ENCODE measurements at regions not wholly inside any gene's neighbourhood (a gene's known extent, or its start where the extent isn't known, plus 50 kb on each side); places are given as distances from the start of the nearest gene placed in this dataset.

DNA sequence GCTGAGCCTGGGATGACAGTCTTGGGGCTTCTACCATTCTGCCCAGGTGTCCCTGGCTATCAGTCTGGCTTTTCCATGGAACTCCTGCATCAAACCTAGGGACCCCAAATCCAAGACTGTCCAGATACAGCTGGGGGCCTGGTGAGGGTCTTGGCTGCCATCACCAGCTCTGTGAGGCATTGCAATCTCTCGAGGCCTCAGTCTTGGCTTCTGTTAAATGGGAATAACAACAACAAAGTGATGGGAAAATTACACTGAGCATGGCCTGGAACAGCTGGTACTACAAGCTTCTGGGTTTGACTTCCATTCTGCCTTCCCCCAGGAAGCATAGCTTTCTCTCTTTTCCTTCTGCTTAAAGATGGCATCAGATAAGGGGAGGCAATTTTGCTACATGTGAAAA lies 50.0 kb upstream of the LCTL start:
- DNase-seq (ENCODE audit: low read depth): no peak

DNA sequence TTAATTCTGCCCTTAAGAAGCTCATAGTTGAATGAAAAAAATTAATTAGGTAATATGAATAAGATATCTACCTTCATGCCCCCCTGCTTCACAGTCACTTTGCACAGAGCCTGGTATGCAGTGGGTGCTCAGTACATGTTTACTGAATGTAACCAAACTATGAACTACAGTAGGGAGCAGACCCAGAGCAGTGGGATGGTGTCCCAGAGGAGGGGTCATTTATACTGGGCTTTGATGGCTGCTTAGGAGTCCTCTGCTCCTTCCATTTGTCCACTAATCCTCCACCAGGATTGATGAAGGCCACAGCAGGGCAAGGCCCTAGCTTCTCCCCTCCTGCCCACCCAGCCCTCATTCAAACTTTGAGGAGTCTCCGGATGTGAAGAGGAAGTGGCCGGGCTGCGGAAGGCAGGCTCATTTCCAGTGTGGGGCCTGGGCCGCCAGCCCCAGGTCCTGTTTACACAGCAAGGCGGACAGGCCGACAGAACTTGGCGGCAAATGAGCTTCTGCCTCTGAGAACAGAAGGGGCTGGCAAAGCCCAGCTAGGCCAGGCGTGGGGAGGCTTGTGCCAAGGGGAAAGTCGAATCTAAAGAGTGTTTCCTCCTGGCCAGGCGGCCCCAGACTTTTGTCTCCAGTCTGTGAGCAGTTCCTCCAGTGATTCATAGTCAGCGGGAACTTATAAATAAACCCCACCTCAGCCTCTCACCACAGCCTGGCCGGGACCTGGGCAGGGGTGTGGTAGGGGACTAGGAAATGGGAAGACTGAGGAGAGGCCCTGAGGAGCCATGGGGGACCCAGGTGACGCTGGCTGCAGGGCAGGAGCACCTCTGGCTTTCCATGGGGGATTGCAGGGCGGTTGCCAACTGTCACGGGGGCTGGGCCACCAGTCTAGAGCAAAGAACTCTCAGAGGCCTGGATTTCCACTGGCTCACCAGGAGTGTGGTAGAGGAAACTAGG lies 51.6 kb upstream of the LCTL start:
- DNase-seq (ENCODE audit: low read depth): peak; percentile 84

DNA sequence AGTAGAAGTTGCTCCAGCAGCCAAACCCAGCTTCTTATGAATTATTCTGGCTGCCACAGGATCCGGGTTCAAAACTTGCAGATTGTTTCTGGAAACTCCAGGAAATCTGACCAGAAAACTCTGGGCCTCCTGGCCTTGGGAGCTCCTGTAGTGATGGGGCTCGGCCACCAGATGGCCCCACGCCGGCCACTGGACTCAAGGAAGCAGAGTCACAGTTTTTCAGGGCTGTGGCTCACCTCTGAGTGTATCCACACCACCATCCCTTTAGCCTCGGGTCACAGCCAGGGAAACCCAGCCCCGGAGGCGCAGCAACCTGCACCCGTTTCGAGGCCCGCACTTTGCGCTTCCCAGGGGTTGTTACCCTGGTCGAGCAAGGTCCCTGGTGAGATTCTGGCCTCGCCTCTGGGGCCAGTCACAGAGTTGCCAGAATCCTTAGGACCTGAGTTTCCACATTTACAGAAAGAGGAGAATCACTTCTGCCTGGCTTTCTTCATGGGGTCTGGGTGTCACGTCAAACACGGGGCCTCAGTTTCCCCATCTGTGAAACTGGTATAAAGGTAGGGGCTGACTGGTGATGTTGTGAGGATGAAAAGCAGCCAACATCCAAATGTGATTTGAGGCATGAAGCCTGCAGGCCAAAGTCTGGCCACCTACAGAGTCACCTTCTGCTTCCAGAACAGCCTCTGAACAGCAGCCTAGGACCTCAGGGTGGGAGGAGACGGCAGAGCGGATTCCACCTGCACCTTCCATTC lies 53.5 kb upstream of the LCTL start:
- peak; percentile 68 for DNase-seq (ENCODE audit: low read depth)

DNA sequence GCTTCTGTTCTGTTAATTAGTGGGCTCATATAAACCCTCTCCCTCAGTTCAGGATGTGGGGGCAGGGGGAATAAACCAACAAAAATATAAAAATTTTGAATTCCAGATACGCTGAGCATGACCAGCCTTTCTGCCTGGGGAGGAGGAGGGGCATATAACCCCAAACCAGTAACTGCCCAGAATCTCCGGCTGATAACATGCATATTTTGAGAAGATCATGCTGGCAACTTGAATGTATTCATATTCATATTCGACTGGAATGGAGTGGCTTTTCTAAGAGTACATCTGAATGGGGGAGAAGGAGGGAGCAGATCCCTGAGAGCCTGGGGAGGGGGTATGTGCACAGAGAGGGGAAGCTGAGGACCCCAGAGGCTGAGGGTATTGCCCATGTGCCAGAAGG lies 54.5 kb upstream of the LCTL start:
- no peak for DNase-seq (ENCODE audit: low read depth)

DNA sequence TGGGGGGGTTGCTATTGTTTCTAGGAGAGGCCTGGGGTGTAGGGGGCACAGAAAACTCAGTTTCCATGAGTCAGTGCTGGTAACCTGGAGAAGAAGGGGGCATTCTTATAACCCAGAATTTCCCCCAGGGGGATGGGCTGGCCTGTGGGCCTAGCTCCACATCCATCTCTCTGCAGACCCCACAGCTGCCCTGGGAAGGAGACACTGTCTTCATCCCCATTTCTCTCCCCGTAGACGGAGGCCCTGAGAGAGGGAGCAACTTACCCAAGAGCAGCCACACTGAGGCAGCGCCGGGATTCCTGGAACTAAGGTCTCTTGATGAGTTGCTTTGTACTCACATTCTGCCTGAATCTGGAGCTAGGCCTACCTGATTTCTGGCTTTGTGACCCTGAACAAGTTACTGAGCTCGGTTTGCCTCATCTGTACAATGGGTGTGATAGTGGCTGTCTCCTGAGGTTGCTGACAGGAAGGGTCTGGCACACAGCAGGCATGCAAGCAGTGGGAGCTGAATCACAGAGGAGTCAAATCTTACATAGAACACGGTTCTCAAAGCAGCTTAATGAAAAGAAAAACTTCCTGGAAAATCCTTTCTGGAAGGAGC lies 55.0 kb upstream of the LCTL start:
- DNase-seq (ENCODE audit: low read depth): no peak

DNA sequence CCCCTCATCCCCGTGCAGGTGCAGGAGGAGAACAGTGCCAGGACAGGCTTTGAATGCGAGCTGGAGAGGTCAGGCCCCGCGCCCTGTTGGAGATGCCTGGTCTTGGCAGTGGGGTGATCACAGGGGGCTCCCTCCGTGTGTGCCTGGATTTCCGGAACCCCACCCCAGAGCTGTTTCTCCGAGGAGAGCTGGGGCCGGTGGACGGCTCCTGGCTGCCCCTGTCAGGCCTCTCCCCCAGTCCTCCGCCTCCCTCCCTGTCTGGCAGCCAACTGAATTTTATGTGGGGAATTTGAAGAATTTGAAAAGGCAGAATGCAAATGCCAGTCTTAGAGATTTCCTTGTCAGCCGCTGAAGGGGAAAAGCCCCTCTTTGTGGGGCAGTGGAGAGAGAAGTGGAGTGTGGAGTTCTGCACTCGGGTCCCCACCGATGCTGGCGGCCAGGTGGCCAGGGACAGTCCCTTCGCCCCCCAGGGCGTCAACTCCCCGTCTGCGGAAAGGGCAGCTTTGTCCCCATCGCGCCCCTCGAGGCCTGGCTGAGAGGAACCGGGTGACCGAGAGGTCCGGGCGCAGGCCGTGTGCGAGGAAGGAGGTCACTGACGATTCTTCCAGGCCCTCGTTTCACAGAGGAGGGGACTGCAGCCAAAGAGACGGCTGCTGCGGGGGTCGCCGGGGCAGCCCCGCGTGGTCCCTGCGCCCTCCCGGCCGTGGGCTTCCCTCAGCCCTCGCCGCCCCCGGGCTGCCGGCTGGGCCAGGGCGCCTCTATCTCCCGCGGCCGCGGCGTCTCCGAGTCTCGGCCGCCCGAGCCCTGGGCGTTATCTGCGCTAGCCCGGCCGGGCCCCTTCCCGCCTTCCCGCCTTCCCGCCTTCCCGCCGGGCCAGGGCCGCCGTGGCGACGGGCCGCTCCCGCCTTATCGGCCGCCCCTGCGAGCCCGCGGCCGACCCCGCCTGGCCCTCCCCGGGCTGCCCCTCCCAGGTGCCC lies 56.0 kb upstream of the LCTL start:
- peak; percentile 36 for DNase-seq (ENCODE audit: low read depth)

DNA sequence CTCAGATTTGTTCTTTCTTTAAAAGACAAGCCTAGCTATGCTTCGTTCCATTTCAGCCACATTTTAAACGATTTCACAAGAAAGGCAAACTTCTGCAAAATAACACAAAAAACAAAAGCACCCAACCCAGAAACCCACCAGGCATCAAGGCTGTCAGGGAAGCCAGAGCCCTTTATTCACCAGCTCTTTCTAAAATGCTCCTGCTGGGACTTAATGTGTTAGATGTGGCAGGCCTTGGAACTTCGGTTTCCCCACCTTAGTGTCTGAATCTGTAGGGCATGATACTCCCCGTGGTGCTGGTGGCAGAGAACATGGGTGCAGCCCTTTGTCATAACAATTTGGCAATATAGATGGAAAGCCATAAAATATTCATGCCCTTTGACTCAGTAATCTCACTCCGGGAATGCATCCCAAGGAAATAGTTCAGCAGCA lies 56.8 kb upstream of the LCTL start:
- DNase-seq (ENCODE audit: low read depth): no peak

DNA sequence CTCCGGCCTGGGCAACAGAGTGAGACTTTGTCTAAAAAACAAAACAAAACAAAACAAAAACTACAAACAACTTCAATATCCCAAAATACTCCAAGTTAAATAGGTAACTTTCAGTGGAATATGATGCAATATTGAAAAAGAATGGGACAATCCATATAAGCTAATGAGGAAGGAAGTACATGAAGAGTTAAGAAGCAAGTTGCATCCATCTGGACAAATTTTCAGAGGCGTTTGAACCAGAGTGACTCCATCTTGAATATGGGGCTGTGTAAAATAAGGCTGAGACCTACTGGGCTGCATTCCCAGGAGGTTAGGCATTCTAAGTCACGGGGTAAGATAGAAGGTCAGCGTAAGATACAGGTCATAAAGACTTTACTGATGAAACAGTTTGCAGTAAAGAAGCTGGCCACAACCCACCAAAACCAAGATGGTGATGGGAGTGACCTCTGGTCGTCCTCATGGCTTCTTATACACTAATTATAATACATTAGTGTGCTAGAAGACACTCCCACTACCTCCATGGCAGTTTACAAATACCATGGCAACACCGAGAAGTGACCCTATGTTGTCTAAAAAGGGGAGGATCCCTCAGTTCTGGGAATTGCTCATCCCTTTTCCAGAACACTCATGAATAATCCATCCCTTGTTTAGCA lies 58.1 kb upstream of the LCTL start:
- DNase-seq (ENCODE audit: low read depth): no peak

DNA sequence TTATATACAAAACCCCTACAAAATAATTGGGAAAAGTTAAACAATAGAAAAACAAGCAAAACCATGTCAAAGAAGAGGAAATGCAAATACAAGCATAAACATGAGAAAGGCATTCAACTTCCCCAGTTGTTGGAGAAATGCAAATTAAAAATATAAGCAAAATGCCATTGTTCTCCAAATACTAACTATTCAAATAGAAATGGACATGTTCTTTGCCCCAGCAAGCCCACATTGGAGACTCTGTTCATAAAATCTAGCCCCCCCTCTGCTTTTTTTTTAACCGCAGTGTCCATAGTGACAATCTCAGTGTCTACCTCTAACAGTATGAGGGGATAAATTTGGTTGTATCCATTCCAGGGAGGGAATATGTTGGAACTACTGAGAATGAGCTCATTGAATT lies 59.7 kb upstream of the LCTL start:
- no peak for DNase-seq (ENCODE audit: low read depth)

DNA sequence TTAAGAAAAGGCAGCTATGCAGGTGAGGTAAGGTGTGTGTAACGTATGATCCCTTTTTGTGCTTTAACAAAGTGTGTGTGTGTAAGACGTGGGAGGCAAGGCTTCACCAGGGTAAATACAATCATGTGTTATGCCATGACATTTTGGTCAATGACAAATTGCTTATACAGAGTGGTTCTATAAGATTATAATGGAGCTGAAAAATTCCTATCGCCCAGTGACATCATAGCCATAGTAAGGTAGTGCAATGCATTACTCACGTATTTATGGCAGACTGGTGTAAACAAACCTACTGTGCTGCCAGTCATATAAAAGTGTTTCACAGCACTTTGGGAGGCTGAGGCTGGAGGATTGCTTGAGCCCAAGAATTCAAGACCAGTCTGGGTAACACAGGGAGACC lies 60.2 kb upstream of the LCTL start:
- DNase-seq (ENCODE audit: low read depth): no peak

DNA sequence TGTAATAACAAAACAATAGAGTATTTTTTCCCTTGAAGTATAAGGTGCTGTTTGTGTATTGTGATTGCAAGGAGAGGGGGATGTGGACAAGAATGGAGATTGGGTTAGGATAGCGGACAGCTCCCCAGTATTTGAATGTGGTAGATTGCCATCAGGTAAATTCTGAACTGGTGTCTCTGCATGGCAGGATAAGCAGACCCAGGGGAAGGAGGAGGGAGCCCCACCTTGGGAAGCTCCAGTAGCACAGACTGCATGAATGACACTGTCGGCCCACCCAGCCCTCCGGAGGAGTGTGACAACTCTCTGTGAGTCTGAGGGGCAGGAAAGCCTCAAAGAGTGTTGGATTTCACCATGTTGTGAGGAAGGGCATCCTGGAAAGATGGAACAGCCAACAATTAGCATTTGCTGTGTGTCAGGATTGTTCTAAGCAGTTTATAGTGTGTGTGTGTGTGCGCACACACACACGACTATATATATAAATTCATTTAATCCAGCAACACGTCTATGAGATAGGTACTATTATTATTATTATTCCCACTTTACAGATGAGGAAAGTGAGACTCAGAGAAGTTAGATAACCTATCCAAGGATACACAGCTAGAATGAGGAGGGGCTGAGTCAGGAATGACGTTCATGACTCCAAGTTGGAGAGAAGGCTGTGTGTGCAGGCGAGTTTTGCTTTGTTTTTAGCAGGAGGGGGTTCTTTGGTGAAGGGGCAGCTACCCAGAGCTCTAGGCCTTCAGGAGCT lies 63.4 kb upstream of the LCTL start:
- no peak for DNase-seq (ENCODE audit: low read depth)

DNA sequence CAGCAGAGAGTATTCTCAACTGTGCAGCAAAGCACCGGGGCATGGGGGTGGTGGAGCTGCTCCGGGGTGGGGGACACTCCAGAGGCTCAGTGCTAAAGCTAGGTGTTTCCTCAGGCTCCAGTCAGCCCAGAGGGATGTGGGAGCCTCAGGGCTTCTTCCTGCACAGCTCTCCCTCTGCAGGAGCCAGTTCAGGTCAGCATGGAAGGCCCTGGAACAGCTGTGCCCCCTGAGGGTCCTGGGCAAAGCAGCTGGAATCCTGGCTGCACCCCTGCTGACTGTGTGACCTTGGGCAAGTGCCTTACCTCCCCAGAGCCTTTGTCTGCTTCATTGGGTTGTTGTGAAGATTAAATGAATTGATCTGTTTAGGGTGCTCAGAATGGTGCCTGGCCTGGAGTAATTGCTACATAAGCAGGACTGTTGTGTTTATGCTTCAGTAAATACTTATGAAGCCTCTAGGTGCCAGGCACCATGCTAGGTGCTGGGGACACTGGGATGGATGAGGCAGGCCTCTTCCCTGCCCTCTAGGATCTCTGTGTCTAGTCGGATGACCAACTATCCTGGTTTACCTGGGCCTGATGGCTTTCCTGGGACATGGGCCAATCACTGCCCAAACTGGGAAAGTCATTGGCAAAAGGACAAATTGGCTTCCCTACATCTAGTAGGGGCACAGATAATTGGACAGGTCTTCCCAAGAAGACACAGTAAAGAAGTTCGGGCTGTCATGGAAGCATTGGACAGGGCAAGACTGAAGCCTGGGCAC lies 64.2 kb upstream of the LCTL start:
- DNase-seq (ENCODE audit: low read depth): no peak

DNA sequence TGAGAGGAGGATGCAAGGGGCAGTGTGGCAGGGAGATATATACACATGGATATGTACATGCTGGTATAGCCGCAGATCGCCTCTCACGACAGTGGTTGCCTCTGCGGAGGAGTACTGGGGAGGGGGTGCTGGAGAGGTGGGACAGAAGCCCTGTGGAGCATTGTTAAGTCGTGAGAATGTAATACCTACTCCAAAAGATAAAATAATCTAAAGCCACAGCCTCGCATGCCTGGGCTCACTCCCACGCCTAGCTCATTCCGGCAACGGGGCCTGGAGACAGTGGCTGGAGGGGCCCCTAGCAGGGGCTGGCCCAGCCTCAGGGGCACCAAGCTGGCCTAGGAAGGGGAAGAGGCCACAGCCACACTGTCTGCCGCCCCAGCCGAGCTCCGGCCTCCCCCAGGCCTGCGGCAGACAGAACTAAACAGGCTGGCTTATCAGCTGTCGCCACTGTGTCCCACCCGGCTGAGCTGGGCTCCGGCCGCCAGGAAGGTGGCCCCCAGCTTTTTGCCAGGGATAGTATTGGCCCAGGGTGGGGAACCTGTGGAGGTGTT lies 65.1 kb upstream of the LCTL start:
- DNase-seq (ENCODE audit: low read depth): no peak

DNA sequence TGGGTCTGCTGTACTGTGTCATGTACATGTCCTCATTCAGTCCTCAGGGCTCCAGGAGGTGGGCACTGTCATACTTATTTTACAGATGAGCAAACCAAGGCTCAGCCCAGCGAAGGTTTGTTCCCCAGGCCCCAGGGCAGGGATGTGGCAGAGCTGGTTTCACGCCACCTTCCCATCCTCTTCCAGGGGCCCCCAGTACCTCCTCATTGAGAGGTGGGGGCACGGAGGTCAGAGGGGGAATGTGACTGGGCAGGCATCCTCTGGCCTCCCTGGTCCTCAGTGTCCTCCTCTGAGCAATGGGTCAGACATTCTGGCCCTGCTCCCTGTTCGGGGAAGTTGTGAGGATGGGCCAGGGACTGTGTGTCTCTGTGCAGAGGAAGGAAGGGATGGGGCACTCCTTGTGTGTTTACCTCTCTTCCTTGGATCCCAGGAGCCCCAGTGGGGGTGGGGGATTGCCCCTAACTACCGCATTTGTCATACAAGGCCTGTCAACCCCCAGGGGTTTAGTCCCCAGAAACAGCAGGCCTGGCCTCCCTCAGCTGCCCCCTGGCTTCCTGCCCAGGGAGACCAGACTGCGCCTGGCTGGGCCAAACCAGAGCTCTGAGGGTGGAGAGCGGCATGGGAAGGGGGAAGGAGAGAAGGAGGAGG lies 65.9 kb upstream of the LCTL start:
- DNase-seq (ENCODE audit: low read depth): no peak

DNA sequence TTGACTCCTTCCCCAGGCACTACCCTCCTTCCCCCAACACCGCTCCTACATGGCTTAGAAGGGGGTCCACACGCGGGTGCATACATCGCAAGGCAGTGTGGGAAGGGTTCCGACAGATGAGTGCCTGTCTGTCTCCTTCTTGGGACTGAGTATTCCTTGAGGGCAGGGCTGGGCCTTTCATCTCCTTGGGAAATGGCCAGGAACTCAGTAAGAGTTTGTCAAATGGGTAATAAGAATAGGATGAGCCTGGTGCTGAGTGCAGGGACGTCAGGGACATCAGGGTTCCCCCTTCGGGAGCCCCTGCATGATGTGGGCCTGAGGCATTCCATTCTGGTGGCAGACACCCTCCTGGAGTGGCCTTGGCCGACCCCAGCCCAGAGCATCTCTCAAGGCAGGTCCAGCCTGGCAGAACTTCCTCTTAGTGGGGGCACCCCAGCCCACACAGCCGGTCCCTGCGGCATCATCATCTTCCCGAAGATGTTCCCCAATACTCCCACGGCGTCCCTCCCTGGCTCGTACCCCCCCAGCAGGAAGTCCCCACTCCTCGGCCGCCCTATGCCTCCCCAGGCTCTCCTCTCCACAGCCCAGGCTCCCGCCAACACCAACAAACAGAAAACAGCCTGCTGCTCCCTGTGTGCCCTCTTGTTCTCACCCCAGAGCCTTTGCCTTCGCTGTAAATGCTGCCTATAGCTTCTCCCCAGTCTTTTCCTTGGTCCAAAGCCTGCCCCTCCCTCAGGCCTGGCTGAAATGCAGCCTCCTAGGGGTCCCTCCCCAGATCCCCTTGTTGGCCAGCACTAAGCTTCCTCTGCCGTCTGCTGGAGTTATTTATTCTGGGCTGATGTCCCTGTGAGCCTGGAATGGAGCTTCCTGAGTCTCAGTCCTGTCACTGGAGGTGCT lies 67.5 kb upstream of the LCTL start:
- no peak for DNase-seq (ENCODE audit: low read depth)

DNA sequence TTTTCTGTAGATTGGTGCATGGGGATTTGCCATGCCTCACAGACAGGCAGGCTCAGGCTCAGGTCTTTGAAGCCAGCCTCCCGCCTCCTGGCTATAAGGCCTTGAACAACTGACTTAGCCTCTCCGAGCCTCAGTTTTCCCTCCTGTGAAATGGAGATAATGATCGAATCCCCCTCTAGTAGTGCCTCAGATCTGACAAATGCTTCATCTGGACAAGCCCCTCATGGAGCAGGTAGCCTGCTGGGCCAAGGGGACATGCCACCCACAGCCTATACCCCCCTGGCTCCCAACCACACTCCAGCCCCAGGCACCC lies 68.1 kb upstream of the LCTL start:
- DNase-seq (ENCODE audit: low read depth): no peak

DNA sequence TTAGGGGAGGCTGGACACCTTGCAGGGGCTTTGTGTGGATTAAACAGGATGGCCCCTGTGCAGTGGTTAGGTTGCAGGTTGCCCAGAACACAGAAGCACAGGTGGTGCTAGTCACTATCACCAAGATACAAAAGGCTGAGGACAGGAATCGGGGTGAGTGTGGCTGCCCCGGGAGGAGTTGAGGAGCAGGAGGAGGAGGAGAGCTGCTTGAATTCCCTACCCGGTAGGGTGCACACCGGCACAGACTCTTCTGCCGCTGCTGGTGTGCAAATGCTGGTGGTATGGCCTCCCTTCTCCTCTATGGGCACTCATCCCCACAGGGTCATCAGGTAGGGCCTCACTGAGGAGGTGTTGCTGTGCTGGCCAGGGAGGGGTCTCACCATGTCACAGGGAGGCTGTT lies 67.5 kb upstream of the SMAD6 start:
- no peak for DNase-seq (ENCODE audit: low read depth)

DNA sequence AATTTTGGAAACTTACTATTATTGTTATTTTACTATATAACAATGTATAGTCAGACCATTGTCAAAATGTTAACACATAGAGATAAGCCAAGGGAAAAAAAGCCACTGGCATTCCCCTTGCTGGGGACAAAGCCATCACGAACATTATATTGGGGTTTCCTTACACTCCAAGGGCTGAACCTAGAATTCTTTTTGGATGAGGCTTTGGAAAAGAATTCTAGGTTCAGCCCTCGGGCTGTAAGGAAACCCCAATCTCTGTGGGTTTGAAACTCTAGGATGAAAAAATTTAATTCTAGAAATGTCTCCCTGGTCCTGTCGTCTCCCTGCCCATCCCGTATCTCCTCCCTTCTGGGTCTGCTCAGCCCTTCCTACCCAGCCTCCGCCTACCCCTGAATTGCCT lies 67.0 kb upstream of the SMAD6 start:
- no peak for DNase-seq (ENCODE audit: low read depth)

Data from iris pigment epithelial cell (primary cell).